ENCODE measurements at regions not wholly inside any gene's neighbourhood (a gene's known extent, or its start where the extent isn't known, plus 50 kb on each side); places are given as distances from the start of the nearest gene placed in this dataset.

- TF ChIP-seq, protein P1, sequence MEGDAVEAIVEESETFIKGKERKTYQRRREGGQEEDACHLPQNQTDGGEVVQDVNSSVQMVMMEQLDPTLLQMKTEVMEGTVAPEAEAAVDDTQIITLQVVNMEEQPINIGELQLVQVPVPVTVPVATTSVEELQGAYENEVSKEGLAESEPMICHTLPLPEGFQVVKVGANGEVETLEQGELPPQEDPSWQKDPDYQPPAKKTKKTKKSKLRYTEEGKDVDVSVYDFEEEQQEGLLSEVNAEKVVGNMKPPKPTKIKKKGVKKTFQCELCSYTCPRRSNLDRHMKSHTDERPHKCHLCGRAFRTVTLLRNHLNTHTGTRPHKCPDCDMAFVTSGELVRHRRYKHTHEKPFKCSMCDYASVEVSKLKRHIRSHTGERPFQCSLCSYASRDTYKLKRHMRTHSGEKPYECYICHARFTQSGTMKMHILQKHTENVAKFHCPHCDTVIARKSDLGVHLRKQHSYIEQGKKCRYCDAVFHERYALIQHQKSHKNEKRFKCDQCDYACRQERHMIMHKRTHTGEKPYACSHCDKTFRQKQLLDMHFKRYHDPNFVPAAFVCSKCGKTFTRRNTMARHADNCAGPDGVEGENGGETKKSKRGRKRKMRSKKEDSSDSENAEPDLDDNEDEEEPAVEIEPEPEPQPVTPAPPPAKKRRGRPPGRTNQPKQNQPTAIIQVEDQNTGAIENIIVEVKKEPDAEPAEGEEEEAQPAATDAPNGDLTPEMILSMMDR (IDR thresholded peaks at IDR 0.05; ENCODE audit: low read length): no peak
- no peak for TF ChIP-seq EZH2 (optimal IDR thresholded peaks at IDR 0.05; ENCODE audit: low read depth, low read length)
- TF ChIP-seq EZH2phosphoT487 (IDR thresholded peaks at IDR 0.05; ENCODE audit: low read length): no peak
Observed at GRCh38 chr12:67436230-67436629, 167.1 kb downstream of the CAND1 start.

Data from MM.1S (cell line).